Erythroblast (primary cell): ENCODE measurements at regions not wholly inside any gene's neighbourhood (a gene's known extent, or its start where the extent isn't known, plus 50 kb on each side); places are given as distances from the start of the nearest gene placed in this dataset.

ENCODE experiments used
- DNase-seq, 2 experiments: peaks; one replicate each; lab custom pipeline; 2025; lab: John Stamatoyannopoulos, UW
- GATA1 ChIP-seq: IDR thresholded peaks from 2 replicates; pipeline ENCODE4 v1.6.1; 2011; ENCODE audit warnings: low read depth, mild to moderate bottlenecking, control low read depth, low read length, moderate library complexity
- POLR2A ChIP-seq: IDR thresholded peaks from 2 replicates; pipeline ENCODE4 v1.6.1; 2011; ENCODE audit warnings: mild to moderate bottlenecking, low read length

DNA sequence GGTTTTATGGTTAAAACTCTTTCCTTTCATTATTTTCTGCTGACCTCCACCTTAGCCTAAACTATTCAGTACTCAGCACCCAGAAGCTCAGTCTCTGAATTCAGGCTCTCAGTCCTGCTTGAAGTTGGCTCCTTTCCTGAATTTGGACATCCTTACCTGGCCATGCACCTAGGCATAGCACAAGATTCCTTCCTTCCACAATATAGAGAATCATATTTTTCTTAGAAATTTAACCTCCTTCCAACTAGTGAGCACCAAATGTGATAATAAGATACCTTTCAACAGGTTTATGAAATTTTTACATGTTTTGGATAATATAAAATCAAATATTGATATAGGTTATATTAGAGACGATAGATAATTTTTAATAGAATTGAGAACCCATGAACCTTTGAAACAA is 905.6 kb upstream of the GHITM start:
- no peak for DNase-seq
- TF ChIP-seq POLR2A, result no peak
- no peak for TF ChIP-seq GATA1

DNA sequence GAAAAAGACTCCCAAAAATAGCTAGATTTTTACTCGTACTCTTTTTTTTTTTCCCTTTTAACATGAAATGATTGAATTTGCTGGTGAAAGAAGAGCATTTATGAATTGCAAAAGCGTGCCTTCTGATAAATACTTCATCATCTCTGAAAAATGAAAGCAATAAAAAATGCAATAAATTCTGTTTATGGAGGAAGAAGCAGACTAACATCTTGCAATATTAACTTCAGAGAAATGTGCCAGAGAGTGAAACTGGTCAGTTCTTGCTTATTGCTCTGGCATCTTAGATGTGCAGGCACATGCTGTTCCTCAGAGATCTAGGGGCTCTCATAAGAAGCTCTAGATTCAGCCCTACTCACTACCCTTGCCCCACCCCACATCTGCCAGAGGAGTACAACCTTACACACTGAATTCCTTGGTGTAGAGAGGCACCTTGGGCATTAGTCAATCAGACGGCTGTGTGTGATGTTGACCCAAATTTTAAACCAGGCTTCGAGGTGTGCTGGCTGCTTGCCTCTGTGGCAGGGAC is 891.1 kb upstream of the GHITM start:
- TF ChIP-seq POLR2A (no peak), GATA1 (no peak)
- no peak for DNase-seq

DNA sequence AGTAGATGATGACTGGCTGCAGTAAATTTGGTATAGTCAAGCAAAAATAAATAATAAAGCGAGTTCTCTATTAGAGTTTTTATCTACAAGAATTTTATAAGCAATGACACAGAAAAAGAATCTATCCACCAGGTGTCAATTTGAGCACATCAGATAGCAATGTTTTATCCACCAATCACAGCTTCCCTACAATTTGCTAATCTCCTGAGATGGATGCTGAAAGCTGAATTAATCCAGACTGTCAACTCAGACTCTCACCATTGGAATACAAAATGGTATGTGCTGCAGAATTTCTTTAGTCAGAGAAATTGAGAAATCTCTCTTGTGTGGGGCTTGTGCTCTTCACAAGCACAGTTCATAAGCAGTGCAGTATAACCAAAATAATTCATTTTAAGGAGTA is 888.9 kb upstream of the GHITM start:
- TF ChIP-seq POLR2A, result no peak
- TF ChIP-seq GATA1, result no peak

DNA sequence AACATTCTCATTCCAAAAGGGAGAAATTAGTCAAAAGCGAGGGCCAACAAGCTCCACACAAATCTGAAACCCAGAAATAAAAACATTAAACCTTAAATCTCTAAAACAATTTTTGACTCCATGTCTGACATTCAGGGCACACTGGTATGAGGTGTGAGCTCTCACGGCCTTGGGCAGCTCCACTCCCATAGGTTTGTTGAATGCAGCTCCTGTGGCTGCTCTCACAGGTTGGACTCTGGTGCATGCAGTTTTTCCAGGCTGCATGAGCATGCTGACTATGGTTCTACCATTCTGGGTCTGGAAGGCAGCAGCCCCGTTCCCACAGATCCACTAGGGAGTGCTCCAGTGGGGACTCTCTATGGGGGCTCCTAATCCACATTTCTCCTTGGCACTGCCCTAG is 887.1 kb upstream of the GHITM start:
- TF ChIP-seq GATA1, result no peak
- no peak for TF ChIP-seq POLR2A
- DNase-seq, result no peak

More for the DNA sequence above, 888.9 kb upstream of the GHITM start:
- DNase-seq, result no peak

DNA sequence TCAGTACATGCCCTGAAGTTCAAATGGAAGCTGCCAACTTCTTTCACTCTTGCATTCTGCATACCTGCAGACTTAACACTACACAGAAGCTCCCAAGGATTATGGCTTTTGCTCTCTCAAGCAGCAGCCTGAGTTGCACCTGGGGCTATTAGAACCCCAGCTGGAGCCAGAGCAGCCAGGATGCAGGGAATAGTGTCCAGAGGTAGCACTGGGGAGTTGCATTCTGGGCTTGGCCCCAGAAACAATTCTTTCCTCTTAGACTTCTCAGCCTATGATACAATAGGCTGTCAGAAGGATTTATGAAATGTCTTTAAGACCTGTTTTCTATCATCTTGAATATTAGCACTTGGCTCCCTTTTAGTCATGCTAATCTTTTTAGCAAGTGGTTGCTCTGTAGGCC is 886.7 kb upstream of the GHITM start:
- no peak for TF ChIP-seq GATA1
- no peak for TF ChIP-seq POLR2A
- DNase-seq, result no peak

GRCh38 chr10:83253011-83253671 is 886.2 kb upstream of the GHITM start:
- DNase-seq, result no peak
- no peak for TF ChIP-seq GATA1
- TF ChIP-seq POLR2A, result no peak

GRCh38 chr10:83254698-83255097 is 884.6 kb upstream of the GHITM start:
- TF ChIP-seq GATA1 (no peak), POLR2A (no peak)
- DNase-seq, result no peak

DNA sequence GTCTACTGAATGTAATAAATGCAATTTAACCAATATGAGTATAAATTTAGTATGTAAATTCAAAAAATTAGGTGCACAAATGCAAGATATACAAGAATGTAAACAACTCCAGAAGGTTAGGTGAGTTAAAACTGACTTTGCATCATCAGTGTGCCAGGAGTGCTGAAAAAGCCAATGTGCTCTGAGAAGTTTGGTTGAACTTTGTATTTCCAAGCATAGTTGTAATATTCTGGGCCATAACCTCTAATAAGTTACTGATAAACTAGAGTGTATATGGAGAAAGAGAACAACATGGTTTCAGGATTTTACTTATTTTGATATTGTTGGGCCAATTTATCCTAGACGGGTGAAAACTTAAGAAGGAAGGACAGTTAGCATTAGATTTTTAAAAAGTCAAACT is 876.9 kb upstream of the GHITM start:
- no peak for TF ChIP-seq GATA1
- no peak for TF ChIP-seq POLR2A
- no peak for DNase-seq

DNA sequence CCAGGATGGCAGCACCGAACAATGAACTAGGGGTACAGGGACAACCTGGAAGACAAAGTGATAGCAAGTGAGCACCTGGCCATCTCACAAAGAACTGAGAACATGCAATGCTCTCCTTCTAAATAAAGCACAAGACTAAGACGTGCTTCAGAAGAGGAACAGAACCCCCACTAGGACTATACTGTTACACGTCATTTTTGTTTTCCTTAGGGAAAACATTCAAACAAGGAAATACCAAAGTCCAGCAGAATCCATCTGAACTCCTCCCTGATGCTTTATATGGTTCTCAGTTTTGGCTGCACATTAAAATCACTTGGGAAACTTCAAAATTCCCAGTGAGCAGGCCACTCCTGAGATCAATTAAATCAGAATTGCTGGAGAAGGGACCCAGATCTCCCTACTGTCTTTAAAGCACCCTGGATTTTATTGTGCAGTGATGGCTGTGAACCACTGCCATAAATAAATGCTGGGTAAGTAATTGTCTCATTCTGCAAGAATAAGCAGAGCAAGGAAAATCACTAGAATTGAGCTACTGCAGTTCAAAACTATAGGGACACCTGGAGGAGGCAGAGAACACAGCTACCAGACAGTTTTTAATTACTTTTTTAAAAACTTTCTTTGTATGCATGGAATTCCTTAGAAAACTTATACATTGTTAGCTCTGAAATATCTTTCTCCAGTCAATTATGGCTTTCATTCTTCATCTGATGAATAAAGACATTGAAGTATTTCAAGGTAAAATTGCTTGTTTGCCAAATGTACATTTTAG is 866.5 kb upstream of the GHITM start:
- TF ChIP-seq POLR2A (no peak), GATA1 (no peak)
- DNase-seq, result no peak

DNA sequence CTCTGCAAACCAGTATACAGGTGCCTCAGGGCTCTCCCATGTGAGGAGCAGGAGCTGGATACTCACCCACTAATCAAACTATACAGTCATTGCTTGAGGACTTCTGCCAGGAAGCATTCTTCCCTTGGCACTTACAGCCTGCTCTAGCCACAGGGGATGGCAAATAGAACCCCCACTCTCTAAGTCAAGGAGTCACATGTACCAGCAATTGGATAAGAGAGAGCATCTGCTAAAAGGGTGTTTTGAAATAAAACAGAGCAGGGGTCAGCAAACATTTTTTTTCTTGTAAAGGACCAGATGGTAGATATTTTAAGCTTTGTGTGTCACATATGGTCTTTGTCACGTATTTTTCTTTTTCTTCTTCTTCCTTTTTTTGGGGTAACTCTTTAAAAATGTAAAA is 865.2 kb upstream of the GHITM start:
- TF ChIP-seq POLR2A, result no peak
- TF ChIP-seq GATA1, result no peak
- no peak for DNase-seq

DNA sequence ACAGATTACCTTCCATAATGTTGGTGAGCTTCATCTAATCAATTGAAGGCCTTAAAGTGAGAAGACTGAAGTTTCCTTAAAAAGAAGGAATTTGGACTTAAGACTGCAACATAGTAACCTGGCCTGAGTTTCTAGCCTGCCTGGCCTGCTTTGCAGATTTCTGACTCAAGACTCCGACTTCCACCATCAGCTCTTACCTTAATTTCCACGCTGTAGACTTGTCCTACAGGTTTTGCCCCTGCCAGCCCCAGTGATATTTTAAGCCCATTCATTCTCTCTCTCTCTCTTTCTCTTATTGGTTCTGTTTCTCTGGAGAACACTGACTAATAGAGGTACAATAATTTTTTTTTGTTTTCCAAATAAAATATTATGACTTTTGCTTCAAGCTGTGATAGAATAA is 862.3 kb upstream of the GHITM start:
- no peak for DNase-seq
- TF ChIP-seq POLR2A (no peak), GATA1 (no peak)

DNA sequence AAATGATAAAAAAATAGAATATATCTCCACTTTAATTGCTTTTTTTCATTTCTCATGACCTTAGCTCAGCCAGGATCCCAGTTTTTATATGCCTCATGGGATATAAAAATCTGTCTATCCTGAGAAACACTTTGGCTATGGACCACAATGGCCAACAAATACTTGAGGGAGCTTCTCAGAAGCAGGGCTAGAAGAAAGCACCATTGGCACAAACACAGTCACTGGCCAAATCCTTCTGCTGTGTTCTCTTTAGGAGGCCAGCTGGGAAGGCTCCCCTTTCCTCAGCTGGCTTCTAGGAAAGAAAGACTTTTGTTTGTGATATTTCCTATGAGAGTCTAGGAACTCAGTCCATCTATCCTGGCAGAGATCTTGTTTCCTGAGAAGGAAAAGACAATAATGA is 856.2 kb upstream of the GHITM start:
- no peak for DNase-seq
- TF ChIP-seq POLR2A (no peak), GATA1 (no peak)

DNA sequence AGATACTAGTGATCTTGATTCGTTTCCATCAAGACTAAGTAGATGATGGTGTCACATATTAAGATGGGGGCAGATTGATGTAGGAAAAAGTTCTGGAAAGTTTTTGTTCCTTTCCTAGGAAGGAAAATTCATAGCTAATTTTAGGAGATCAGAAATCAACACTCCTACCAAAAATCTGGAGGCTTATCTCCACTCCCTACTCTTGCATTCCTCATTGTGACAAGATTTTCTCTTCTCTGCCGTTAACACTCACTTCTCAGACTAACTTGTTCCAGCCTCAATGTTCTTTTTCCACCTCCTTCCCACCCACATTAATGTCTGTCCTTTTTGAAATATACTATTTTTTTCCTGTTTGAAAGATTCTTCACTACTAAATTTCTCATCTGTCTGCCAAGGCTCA is 851.9 kb upstream of the GHITM start:
- DNase-seq, result no peak
- TF ChIP-seq GATA1 (no peak), POLR2A (no peak)

DNA sequence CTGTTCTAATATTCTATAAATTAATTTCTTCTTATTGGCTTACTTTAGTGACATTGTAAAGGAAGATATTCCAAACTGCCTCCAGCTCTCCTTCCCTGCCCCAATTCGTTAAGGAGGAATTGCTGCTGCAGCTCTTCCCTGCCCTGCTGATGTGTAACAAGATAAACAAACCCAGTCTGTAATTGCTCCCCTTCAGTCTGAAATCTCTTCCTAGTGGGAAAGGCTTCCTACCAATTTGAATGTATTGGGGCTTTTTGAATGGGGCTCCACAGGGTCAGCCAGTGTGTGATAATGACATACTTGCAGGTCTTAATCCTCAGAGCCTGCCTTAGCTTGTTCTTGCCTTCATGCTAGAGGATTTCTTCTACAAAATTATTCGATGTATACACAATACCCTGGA is 849.9 kb upstream of the GHITM start:
- TF ChIP-seq GATA1 (no peak), POLR2A (no peak)
- no peak for DNase-seq
